ENCODE measurements at regions not wholly inside any gene's neighbourhood (a gene's known extent, or its start where the extent isn't known, plus 50 kb on each side); places are given as distances from the start of the nearest gene placed in this dataset.
"Not testable (repeated sequence)": the region's sequence is repeated elsewhere in the genome, so short reads cannot be mapped to it uniquely, and the experiment has no call there.

DNA sequence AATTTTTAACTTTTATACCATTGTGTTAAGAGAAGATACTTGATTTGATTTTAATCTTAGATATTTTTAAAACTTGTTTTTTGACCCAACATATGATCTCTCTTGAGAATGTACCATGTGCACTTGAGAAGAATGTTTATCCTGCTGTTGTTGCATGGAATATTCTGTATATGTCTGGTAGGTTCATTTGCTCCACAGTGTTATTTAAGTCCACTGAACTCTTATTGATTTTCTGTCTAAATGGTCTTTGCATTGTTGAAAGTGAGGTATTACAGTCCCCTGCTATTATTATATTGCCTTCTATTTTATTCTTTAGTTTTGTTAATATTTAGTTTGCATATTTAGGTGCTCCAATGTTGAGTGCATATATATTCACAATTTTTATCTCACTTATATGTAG is 397.3 kb upstream of the CCDC179 start:
- DNase-seq = no peak

GRCh38 chr11:23263466-23263865 is 403.2 kb upstream of the CCDC179 start:
- no peak for DNase-seq

DNA sequence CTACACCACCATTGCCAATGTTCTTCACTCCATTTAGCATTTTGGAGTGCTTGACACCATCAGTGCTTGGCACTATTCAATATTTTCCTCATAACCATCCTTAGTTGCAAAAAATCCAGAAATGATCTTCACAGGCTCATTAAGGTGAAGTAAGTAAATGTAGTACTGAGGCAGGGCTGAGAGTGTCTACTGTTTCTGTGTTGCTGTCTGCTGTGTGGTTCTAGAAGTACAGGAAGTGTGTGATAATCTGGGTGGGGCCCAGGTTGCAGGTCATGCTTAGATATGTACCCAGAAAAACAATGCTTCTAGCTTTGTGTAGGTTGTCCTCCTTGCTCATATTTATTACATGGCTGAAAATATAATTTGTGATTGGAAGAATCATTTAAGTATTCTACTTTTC is 411.8 kb upstream of the CCDC179 start:
- DNase-seq = no peak

GRCh38 chr11:23278121-23278520 is 417.8 kb upstream of the CCDC179 start:
- no peak for DNase-seq

DNA sequence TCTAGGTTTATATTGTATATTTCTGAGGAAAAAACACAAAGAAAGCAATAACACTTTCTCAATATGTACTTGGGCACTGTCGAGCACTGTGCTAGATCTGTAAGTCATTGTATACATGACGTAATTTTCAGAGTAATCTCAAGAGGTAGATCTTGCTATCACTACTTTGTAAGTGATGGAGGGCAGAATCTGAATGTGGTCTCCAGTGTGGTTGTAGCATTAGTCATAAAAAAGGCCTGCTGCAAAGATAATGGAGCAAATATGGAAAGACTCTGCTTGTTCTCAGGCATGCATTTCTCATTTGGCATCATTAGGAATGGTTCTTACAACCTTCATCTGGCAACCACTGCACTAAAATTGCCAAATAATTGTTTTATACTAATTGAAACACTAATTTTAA is 419.8 kb upstream of the CCDC179 start:
- no peak for DNase-seq

- DNase-seq = no peak
Measured at GRCh38 chr11:23283666-23284065, 423.4 kb upstream of the CCDC179 start.

GRCh38 chr11:23284631-23285030 is 424.4 kb upstream of the CCDC179 start:
- DNase-seq = no peak

- DNase-seq = no peak
Measured at GRCh38 chr11:23288003-23288783, 427.9 kb upstream of the CCDC179 start.

- no peak for DNase-seq
Measured at GRCh38 chr11:23295241-23295640, 435.0 kb upstream of the CCDC179 start.

DNA sequence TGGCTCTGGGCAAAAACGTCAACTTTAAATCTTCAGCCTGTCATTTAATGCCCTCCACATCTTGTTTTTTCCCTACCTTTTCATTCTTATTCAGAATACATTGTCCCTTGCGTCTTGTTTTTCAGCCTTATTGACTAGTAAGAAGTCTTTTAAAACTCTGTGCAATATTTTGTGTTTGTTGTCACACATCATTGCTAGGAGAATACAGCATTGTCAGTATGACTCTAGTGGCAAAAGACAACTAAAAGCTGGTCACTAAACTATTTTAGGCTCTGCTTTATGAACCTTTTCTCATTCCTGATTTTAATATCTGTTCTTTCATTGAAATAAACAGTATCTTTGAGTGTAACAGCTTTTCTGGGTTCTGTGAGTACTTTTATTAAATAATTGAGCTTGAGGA is 447.8 kb upstream of the CCDC179 start:
- no peak for DNase-seq

DNA sequence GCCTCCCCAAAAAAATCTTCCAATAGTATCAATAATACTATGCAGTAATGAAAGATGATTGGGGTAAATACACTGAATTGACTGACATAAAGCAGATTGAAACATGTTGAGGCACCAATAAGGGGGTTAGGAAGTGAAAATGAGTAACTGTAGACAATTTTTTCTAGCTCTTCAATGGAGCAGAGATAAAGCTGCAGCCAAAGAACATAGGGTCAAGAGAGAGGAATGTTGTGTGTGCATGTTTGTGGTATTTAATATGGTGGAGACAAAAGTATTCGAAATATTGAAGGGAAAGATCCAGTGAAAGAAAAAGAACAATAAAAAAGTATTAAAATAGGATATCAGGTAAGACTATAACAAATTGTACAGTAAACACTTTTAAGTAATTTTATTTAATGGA is 450.0 kb upstream of the CCDC179 start:
- DNase-seq = no peak

DNA sequence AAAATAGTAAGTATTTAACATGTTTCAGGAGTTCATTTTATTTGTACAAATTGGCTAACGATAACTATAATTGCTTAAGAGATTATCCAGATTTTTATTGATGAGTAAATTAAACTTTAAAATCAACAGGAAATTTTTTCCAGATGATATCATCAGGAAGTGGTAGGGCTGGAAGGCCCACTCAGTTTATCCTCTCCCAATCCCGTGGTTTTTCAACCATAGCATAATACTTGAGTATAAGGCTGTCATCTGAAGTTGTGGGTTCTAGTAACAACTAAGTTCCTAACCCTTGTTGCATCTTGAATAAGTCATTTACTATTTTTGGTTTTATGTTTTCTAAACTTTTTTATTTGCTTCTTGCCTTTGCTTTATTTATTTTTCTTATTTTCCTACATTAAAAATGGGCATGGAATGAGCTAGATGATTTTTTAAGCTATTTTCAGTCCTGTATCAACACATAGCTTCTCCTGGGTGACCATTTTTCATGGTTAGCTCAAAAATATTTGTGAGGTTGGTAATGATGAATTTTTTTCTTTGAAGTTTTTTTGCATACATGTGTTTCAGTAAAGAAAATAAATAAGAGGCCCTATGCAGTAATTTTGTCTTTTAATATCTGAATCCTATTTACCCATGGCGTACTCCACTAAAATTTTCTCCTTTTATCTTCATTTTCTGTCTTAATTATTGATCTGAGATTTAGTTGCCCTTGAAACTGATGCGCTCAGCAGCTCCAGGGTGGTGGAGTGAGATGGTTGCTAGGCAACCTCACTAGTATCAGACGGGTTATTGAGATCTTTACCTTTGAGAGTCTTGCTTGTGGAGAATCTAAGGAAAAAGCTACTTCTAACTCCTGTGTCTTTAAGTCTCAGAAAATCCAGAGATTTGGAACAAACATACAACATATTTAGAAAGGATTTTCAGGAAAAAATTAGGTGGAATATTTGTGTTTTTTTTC is 452.0 kb upstream of the CCDC179 start:
- peak in 1 of 2 experiments; percentile 31 for DNase-seq

- DNase-seq = no peak
Measured at GRCh38 chr11:23313001-23313400, 452.7 kb upstream of the CCDC179 start.

DNA sequence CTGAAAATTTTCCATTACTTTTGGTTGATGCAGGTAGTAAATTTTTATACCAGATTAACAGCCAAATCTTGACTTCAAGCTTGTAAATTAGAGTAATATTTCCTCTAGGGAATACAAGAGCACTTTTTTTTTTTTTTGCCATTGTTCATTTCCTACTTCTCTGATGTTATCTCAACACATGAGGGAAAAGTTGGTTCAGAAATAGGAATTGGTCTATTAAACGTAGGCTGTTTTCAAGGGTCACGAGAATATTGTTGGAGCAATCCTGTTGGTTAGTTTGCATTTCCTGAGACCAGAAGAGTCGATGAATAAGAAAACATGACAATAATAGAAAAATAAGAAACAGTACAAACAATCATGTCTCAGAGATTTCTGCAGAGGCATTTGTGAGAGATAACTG is 453.9 kb upstream of the CCDC179 start:
- no peak for DNase-seq

GRCh38 chr11:23315286-23315685 is 455.0 kb upstream of the CCDC179 start:
- no peak for DNase-seq

DNA sequence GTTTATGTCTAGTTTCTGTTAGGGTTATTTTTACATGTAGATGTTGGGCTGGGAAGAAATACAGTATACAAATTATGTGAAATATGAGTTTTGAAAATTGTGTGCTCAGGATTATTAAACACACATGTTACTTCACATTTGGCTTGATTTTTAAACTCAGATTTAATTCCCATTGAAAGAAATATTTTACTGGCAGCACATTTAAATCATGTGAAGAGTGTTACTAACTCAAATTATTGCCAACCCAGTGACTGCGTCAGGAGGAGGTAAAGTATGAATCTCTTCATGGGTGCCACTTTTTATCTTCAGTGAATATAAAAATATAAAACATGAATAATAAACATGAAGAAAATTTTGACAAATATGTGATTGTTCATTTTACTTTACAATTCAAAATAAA is 457.5 kb upstream of the CCDC179 start:
- no peak for DNase-seq

GRCh38 chr11:23318670-23319069 is 458.4 kb upstream of the CCDC179 start:
- DNase-seq = no peak

DNA sequence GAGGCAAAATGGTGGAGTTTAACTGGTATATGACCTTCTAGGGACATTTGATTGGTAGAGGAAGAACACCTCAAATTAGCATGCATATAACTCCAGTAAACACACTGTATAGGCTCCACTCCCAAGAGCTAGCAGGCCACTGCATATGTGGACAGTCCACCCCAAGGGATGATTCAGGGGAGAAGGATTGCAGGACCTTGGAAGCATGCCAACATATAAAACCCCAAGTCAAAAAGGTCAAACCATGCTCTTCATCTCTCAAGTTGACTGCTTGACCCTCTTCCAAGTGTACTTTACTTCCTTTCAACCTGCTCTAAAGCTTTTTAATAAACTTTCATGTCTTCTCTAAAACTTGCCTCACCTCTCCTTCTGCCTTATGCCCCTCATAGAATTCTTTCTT is 459.9 kb upstream of the CCDC179 start:
- DNase-seq = no peak

GRCh38 chr11:23335586-23335985 is 475.3 kb upstream of the CCDC179 start:
- not testable (repeated sequence) for DNase-seq

DNA sequence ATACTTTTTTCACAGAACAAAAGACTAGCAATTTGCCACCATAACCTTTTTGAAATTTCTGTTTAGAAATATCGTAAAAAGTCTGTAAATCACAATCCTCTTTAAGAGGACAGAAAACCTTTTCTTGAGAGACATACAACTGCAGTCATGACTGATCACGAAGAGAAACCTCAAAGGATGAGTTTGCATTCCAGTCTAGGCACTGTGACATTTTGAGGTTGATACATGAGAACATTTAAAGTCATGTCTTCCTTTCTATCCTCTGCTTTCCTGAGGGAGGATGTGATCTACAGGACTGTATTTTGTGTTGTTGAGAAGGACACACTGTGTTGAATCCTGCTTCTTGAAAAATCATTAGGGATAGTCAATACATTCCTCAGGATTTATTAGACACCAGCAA is 476.7 kb upstream of the CCDC179 start:
- no peak for DNase-seq

DNA sequence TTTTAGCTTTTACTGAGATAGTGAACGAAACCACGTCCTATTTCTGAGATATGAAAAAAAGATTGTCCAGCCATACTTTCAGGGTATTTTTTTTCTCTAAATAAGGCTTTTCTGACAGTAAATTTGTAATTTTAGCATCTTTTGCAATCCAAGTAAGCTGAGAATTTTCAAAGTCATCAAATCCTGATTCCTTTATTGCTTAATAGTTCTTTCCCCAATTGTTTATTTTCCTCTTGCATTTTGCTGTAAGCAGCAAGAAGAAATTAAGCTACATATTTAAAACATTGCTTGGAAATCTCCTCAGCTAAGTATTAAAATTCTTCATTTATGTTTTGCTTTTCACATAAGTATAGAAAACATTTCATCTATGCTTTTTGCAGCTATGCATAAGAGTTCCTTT is 493.3 kb upstream of the CCDC179 start:
- no peak for DNase-seq

GRCh38 chr11:23359297-23359696 is 499.0 kb upstream of the CCDC179 start:
- no peak for DNase-seq

- DNase-seq = no peak
Measured at GRCh38 chr11:23364076-23364475, 503.8 kb upstream of the CCDC179 start.

Measured in SW 1271 (cell line).